Mesenchymal stem cell (in vitro differentiated cells and primary cell): ENCODE measurements at regions not wholly inside any gene's neighbourhood (a gene's known extent, or its start where the extent isn't known, plus 50 kb on each side); places are given as distances from the start of the nearest gene placed in this dataset.

ENCODE experiments used
- DNase-seq: peaks from one replicate; pipeline ENCODE4 v3.0.0-alpha.2; 2013
- H2AFZ ChIP-seq: one replicate; pipeline ENCODE4 v1.6.1; 2013; ENCODE audit warnings: low read depth, mild to moderate bottlenecking, control low read depth, inconsistent platforms, low read length, moderate library complexity
- H2AK5ac ChIP-seq: 2 replicates; pipeline ENCODE4 v1.6.1; 2013; ENCODE audit warnings: low read length, moderate library complexity, mild to moderate bottlenecking, inconsistent platforms; ENCODE audit not compliant: severe bottlenecking
- H2BK120ac ChIP-seq: one replicate; pipeline ENCODE4 v1.6.1; 2013; ENCODE audit warnings: low read depth, mild to moderate bottlenecking, inconsistent platforms, low read length, moderate library complexity
- H2BK12ac ChIP-seq, 2 experiments: one replicate each; pipeline ENCODE4 v1.6.1; 2013; ENCODE audit warnings: inconsistent platforms in 2 of 2, low read length in 2 of 2, mild to moderate bottlenecking in 2 of 2, moderate library complexity in 2 of 2, control low read depth in 1 of 2
- H2BK15ac ChIP-seq: one replicate; pipeline ENCODE4 v1.6.1; 2013; ENCODE audit warnings: mild to moderate bottlenecking, low read depth, inconsistent platforms; ENCODE audit not compliant: poor library complexity, severe bottlenecking
- H2BK5ac ChIP-seq: 2 replicates; pipeline ENCODE4 v1.6.1; 2013; ENCODE audit warnings: low read depth, mild to moderate bottlenecking, low read length, control low read depth, inconsistent platforms; ENCODE audit not compliant: poor library complexity, severe bottlenecking
- H3K14ac ChIP-seq, 2 experiments: one replicate each; pipeline ENCODE4 v1.6.1; 2013; ENCODE audit warnings: inconsistent platforms in 2 of 2, low read length in 2 of 2, control low read depth in 1 of 2, mild to moderate bottlenecking in 1 of 2, moderate library complexity in 1 of 2
- H3K18ac ChIP-seq, 2 experiments: one replicate each; pipeline ENCODE4 v1.6.1; 2013; ENCODE audit warnings: inconsistent platforms in 2 of 2, low read length in 2 of 2, control low read depth in 1 of 2, low read depth in 1 of 2, mild to moderate bottlenecking in 1 of 2
- H3K23ac ChIP-seq, 2 experiments: one replicate each; pipeline ENCODE4 v1.6.1; 2013; ENCODE audit warnings: inconsistent platforms in 2 of 2, low read length in 2 of 2, mild to moderate bottlenecking in 2 of 2, moderate library complexity in 2 of 2, control low read depth in 1 of 2
- H3K27ac ChIP-seq: 2 replicates; pipeline ENCODE4 v1.5.1; 2013; ENCODE audit warnings: mild to moderate bottlenecking, moderate library complexity, low read length, control low read depth, inconsistent platforms; ENCODE audit not compliant: poor library complexity, severe bottlenecking
- H3K27me3 ChIP-seq, 2 experiments: 2 replicates each; pipeline versions ENCODE4 v1.6.1 to v1.7.0; 2013; ENCODE audit warnings: low read length in 2 of 2, mild to moderate bottlenecking in 2 of 2, moderate library complexity in 2 of 2, control low read depth in 1 of 2, inconsistent platforms in 1 of 2; ENCODE audit not compliant: control insufficient read depth in 1 of 2, insufficient read depth in 1 of 2
- H3K36me3 ChIP-seq, 2 experiments: 2 replicates each; pipeline versions ENCODE4 v1.6.1 to v1.7.0; 2013; ENCODE audit warnings: low read length in 2 of 2, control low read depth in 1 of 2, inconsistent platforms in 1 of 2, low read depth in 1 of 2, mild to moderate bottlenecking in 1 of 2; ENCODE audit not compliant: insufficient read depth in 2 of 2, control insufficient read depth in 1 of 2
- H3K4ac ChIP-seq, 2 experiments: one replicate each; pipeline ENCODE4 v1.6.1; 2013; ENCODE audit warnings: inconsistent platforms in 2 of 2, low read length in 2 of 2, mild to moderate bottlenecking in 2 of 2, moderate library complexity in 2 of 2, control low read depth in 1 of 2, low read depth in 1 of 2
- H3K4me1 ChIP-seq: 2 replicates; pipeline ENCODE4 v1.6.1; 2013; ENCODE audit warnings: low read depth, low read length, control low read depth; ENCODE audit not compliant: control insufficient read depth, insufficient read depth
- H3K4me2 ChIP-seq: 2 replicates; pipeline ENCODE4 v1.6.1; 2013; ENCODE audit warnings: low read length, mild to moderate bottlenecking, inconsistent platforms; ENCODE audit not compliant: poor library complexity, severe bottlenecking
- H3K4me3 ChIP-seq, 2 experiments: 2 replicates each; pipeline versions ENCODE4 v1.5.1 to v1.7.0; 2013; ENCODE audit warnings: low read length in 2 of 2, mild to moderate bottlenecking in 2 of 2, control low read depth in 1 of 2, low read depth in 1 of 2; ENCODE audit not compliant: insufficient read depth in 1 of 2
- H3K79me1 ChIP-seq: replicated peaks from 2 replicates; pipeline ENCODE4 v1.6.1; 2013; ENCODE audit warnings: mild to moderate bottlenecking, control low read depth, low read length, inconsistent platforms; ENCODE audit not compliant: poor library complexity, severe bottlenecking
- H3K9ac ChIP-seq: 2 replicates; pipeline ENCODE4 v1.7.0; 2013; ENCODE audit warnings: mild to moderate bottlenecking, low read length, moderate library complexity
- H3K9me3 ChIP-seq: 2 replicates; pipeline ENCODE4 v1.7.0; 2013; ENCODE audit warnings: mild to moderate bottlenecking, low read length; ENCODE audit not compliant: control insufficient read depth
- H4K8ac ChIP-seq: one replicate; pipeline ENCODE4 v1.6.1; 2013; ENCODE audit warnings: inconsistent platforms, mild to moderate bottlenecking, low read length, moderate library complexity
- H4K91ac ChIP-seq: one replicate; pipeline ENCODE4 v1.6.1; 2013; ENCODE audit warnings: mild to moderate bottlenecking, low read length, inconsistent platforms
- WGBS: methylation state at CpG from one replicate; pipeline ENCODE4 v1.1.7; 2013; ENCODE audit warnings: mixed read lengths; 5-methylcytosine and 5-hydroxymethylcytosine counted together

GRCh38 chr1:14140831-14141401 lies 440.9 kb downstream of the PRDM2 start:
- no peak for DNase-seq
- Histone ChIP-seq H3K27ac (no peak overlapping the region), H3K4me3 (no peak overlapping the region), H3K4ac (no peak overlapping the region), H2AFZ (no peak overlapping the region), H4K91ac (no peak overlapping the region), H3K9ac (no peak overlapping the region), H3K79me1 (no peaks in the 10 kb centered on the region), H2BK15ac (no peak overlapping the region), H2BK12ac (no peak overlapping the region), H3K18ac (no peak overlapping the region), H3K14ac (no peak overlapping the region), H4K8ac (no peak overlapping the region), H3K4me1 (no peaks in the 10 kb centered on the region), H3K36me3 (no peaks in the 10 kb centered on the region), H3K9me3 (no peaks in the 10 kb centered on the region), H3K27me3 (peaks cover 0 to 4% of the 10 kb centered on the region in 2 experiments), H2AK5ac (no peak overlapping the region), H2BK120ac (no peak overlapping the region), H3K23ac (no peak overlapping the region), H3K4me2 (no peak overlapping the region), H2BK5ac (no peak overlapping the region)
- WGBS, result 82% methylated on average over 10 of the region's 13 CpGs

- Histone ChIP-seq H2AFZ (no peak overlapping the region), H3K14ac (no peak overlapping the region), H3K36me3 (no peaks in the 10 kb centered on the region), H3K4ac (no peak overlapping the region), H3K27ac (no peak overlapping the region), H3K4me2 (no peak overlapping the region), H2AK5ac (no peak overlapping the region), H3K4me1 (no peaks in the 10 kb centered on the region), H3K4me3 (no peak overlapping the region), H3K23ac (no peak overlapping the region), H2BK5ac (no peak overlapping the region), H3K79me1 (no peaks in the 10 kb centered on the region), H3K9ac (no peak overlapping the region), H3K9me3 (no peaks in the 10 kb centered on the region), H2BK15ac (no peak overlapping the region), H3K18ac (no peak overlapping the region), H3K27me3 (no peaks in the 10 kb centered on the region), H4K91ac (no peak overlapping the region), H2BK12ac (no peak overlapping the region), H2BK120ac (no peak overlapping the region), H4K8ac (no peak overlapping the region)
- DNase-seq, result no peak
- 74% methylated on average over 5 of the region's 6 CpGs for WGBS
These were observed 441.7 kb downstream of the PRDM2 start for GRCh38 chr1:14141656-14142055.

- DNase-seq, result no peak
- H2BK15ac ChIP-seq, result no peak overlapping the region
- H2BK120ac ChIP-seq, result no peak overlapping the region
- no peak overlapping the region for H4K8ac ChIP-seq
- no peak overlapping the region for H2BK12ac ChIP-seq
- no peak overlapping the region for H3K4ac ChIP-seq
- 72% methylated on average over 11 of the region's 11 CpGs for WGBS
- no peaks in the 10 kb centered on the region for H3K9me3 ChIP-seq
- H2AFZ ChIP-seq, result no peak overlapping the region
- no peak overlapping the region for H3K4me3 ChIP-seq
- H3K4me1 ChIP-seq, result no peaks in the 10 kb centered on the region
- H3K9ac ChIP-seq, result no peak overlapping the region
- H2AK5ac ChIP-seq, result no peak overlapping the region
- no peak overlapping the region for H3K14ac ChIP-seq
- no peaks in the 10 kb centered on the region for H3K27me3 ChIP-seq
- H3K18ac ChIP-seq, result no peak overlapping the region
- no peak overlapping the region for H2BK5ac ChIP-seq
- no peak overlapping the region for H3K27ac ChIP-seq
- H3K4me2 ChIP-seq, result no peak overlapping the region
- H3K36me3 ChIP-seq, result no peaks in the 10 kb centered on the region
- no peaks in the 10 kb centered on the region for H3K79me1 ChIP-seq
- H3K23ac ChIP-seq, result no peak overlapping the region
- no peak overlapping the region for H4K91ac ChIP-seq
These were observed 442.6 kb downstream of the PRDM2 start for GRCh38 chr1:14142397-14143100.

GRCh38 chr1:14143777-14144176 lies 443.8 kb downstream of the PRDM2 start:
- H2AFZ ChIP-seq, result no peak overlapping the region
- no peak overlapping the region for H2AK5ac ChIP-seq
- H3K4me1 ChIP-seq, result no peaks in the 10 kb centered on the region
- H2BK120ac ChIP-seq, result no peak overlapping the region
- H3K9me3 ChIP-seq, result no peaks in the 10 kb centered on the region
- H4K91ac ChIP-seq, result no peak overlapping the region
- H3K9ac ChIP-seq, result no peak overlapping the region
- WGBS, result 61% methylated on average over 5 of the region's 5 CpGs
- no peak overlapping the region for H3K27ac ChIP-seq
- H2BK12ac ChIP-seq, result no peak overlapping the region
- DNase-seq, result no peak
- H3K4ac ChIP-seq, result no peak overlapping the region
- no peak overlapping the region for H3K18ac ChIP-seq
- no peak overlapping the region for H3K4me3 ChIP-seq
- H2BK5ac ChIP-seq, result no peak overlapping the region
- H3K23ac ChIP-seq, result no peak overlapping the region
- no peak overlapping the region for H2BK15ac ChIP-seq
- no peak overlapping the region for H4K8ac ChIP-seq
- no peak overlapping the region for H3K14ac ChIP-seq
- H3K36me3 ChIP-seq, result no peaks in the 10 kb centered on the region
- H3K27me3 ChIP-seq, result no peaks in the 10 kb centered on the region
- H3K4me2 ChIP-seq, result no peak overlapping the region
- no peaks in the 10 kb centered on the region for H3K79me1 ChIP-seq
